ENCODE measurements at regions not wholly inside any gene's neighbourhood (a gene's known extent, or its start where the extent isn't known, plus 50 kb on each side); places are given as distances from the start of the nearest gene placed in this dataset.

DNA sequence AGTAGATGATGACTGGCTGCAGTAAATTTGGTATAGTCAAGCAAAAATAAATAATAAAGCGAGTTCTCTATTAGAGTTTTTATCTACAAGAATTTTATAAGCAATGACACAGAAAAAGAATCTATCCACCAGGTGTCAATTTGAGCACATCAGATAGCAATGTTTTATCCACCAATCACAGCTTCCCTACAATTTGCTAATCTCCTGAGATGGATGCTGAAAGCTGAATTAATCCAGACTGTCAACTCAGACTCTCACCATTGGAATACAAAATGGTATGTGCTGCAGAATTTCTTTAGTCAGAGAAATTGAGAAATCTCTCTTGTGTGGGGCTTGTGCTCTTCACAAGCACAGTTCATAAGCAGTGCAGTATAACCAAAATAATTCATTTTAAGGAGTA is 888.9 kb upstream of the GHITM start:
- Histone ChIP-seq H3K36me3 (replicated peaks; ENCODE audit: low read depth, low read length) (no peaks in the 10 kb centered on the region), H3K4me1 (ENCODE audit: low read length) (no peaks in the 10 kb centered on the region), H3K4me3 (ENCODE audit: low read length) (no peak overlapping the region), H4K20me1 (ENCODE audit: insufficient read depth, low read length) (no peaks in the 10 kb centered on the region), H3K9ac (ENCODE audit: low read length) (no peak overlapping the region), H3K27me3 (ENCODE audit: low read depth, low read length) (no peaks in the 10 kb centered on the region), H3K9me3 (ENCODE audit: insufficient read depth, low read length) (no peaks in the 10 kb centered on the region), H2AFZ (ENCODE audit: low read depth, low read length) (no peak overlapping the region), H3K79me2 (ENCODE audit: low read length) (no peaks in the 10 kb centered on the region), H3K4me2 (ENCODE audit: low read length) (no peak overlapping the region), H3K27ac (ENCODE audit: low read length) (no peak overlapping the region)
- no peak for TF ChIP-seq EZH2phosphoT487 (IDR thresholded peaks at IDR 0.05; ENCODE audit: low read depth)
- TF ChIP-seq, protein P1, sequence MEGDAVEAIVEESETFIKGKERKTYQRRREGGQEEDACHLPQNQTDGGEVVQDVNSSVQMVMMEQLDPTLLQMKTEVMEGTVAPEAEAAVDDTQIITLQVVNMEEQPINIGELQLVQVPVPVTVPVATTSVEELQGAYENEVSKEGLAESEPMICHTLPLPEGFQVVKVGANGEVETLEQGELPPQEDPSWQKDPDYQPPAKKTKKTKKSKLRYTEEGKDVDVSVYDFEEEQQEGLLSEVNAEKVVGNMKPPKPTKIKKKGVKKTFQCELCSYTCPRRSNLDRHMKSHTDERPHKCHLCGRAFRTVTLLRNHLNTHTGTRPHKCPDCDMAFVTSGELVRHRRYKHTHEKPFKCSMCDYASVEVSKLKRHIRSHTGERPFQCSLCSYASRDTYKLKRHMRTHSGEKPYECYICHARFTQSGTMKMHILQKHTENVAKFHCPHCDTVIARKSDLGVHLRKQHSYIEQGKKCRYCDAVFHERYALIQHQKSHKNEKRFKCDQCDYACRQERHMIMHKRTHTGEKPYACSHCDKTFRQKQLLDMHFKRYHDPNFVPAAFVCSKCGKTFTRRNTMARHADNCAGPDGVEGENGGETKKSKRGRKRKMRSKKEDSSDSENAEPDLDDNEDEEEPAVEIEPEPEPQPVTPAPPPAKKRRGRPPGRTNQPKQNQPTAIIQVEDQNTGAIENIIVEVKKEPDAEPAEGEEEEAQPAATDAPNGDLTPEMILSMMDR (IDR thresholded peaks at IDR 0.05; ENCODE audit: low read depth, low read length): no peak

DNA sequence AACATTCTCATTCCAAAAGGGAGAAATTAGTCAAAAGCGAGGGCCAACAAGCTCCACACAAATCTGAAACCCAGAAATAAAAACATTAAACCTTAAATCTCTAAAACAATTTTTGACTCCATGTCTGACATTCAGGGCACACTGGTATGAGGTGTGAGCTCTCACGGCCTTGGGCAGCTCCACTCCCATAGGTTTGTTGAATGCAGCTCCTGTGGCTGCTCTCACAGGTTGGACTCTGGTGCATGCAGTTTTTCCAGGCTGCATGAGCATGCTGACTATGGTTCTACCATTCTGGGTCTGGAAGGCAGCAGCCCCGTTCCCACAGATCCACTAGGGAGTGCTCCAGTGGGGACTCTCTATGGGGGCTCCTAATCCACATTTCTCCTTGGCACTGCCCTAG is 887.1 kb upstream of the GHITM start:
- H3K36me3 ChIP-seq (replicated peaks; ENCODE audit: low read depth, low read length): no peaks in the 10 kb centered on the region
- no peak overlapping the region for H3K9ac ChIP-seq (ENCODE audit: low read length)
- no peak for TF ChIP-seq EZH2phosphoT487 (IDR thresholded peaks at IDR 0.05; ENCODE audit: low read depth)
- TF ChIP-seq, protein P1 (IDR thresholded peaks at IDR 0.05; ENCODE audit: low read depth, low read length): no peak
- no peaks in the 10 kb centered on the region for H3K79me2 ChIP-seq (ENCODE audit: low read length)
- H2AFZ ChIP-seq (ENCODE audit: low read depth, low read length): no peak overlapping the region
- no peaks in the 10 kb centered on the region for H4K20me1 ChIP-seq (ENCODE audit: insufficient read depth, low read length)
- no peaks in the 10 kb centered on the region for H3K9me3 ChIP-seq (ENCODE audit: insufficient read depth, low read length)
- H3K4me3 ChIP-seq (ENCODE audit: low read length): no peak overlapping the region
- H3K4me2 ChIP-seq (ENCODE audit: low read length): no peak overlapping the region
- no peak overlapping the region for H3K27ac ChIP-seq (ENCODE audit: low read length)
- H3K4me1 ChIP-seq (ENCODE audit: low read length): no peaks in the 10 kb centered on the region
- no peaks in the 10 kb centered on the region for H3K27me3 ChIP-seq (ENCODE audit: low read depth, low read length)

DNA sequence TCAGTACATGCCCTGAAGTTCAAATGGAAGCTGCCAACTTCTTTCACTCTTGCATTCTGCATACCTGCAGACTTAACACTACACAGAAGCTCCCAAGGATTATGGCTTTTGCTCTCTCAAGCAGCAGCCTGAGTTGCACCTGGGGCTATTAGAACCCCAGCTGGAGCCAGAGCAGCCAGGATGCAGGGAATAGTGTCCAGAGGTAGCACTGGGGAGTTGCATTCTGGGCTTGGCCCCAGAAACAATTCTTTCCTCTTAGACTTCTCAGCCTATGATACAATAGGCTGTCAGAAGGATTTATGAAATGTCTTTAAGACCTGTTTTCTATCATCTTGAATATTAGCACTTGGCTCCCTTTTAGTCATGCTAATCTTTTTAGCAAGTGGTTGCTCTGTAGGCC is 886.7 kb upstream of the GHITM start:
- no peak overlapping the region for H3K27ac ChIP-seq (ENCODE audit: low read length)
- H3K4me2 ChIP-seq (ENCODE audit: low read length): no peak overlapping the region
- H2AFZ ChIP-seq (ENCODE audit: low read depth, low read length): no peak overlapping the region
- H3K4me1 ChIP-seq (ENCODE audit: low read length): no peaks in the 10 kb centered on the region
- no peaks in the 10 kb centered on the region for H3K79me2 ChIP-seq (ENCODE audit: low read length)
- H3K4me3 ChIP-seq (ENCODE audit: low read length): no peak overlapping the region
- H3K36me3 ChIP-seq (replicated peaks; ENCODE audit: low read depth, low read length): no peaks in the 10 kb centered on the region
- no peaks in the 10 kb centered on the region for H3K9me3 ChIP-seq (ENCODE audit: insufficient read depth, low read length)
- H3K9ac ChIP-seq (ENCODE audit: low read length): no peak overlapping the region
- TF ChIP-seq, protein P1 (IDR thresholded peaks at IDR 0.05; ENCODE audit: low read depth, low read length): no peak
- TF ChIP-seq EZH2phosphoT487 (IDR thresholded peaks at IDR 0.05; ENCODE audit: low read depth): no peak
- H3K27me3 ChIP-seq (ENCODE audit: low read depth, low read length): no peaks in the 10 kb centered on the region
- no peaks in the 10 kb centered on the region for H4K20me1 ChIP-seq (ENCODE audit: insufficient read depth, low read length)

DNA sequence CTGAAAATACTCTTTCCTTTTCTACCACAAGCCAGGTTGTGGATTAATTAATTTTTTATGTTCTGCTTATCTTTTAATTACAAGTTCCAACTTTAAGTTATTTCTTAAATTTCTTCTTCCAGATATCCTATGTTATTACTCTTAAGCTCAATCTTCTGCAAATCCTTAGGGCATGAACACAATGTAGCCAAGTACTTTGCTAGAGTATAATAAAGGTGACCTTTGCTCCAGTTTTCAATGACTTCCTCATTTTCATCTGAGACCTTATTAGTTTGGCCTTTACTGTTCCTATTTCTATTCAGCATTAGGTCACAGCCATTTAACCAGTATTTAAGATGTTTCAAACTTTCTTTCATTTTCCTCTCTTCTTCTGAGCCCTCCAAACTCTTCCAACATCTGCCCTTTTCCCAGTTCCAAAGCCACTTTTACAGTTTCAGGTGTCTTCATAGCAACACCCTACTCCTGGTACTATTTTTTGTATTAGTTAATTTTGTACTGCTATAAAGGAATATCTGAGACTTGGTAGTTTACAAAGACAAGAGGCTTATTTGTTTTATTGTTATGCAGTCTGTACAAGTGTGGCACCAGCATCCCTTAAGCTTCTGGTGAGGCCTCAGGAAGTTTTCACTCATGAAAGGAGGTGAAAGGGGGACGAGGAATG is 886.2 kb upstream of the GHITM start:
- Histone ChIP-seq H3K9me3 (ENCODE audit: insufficient read depth, low read length) (no peaks in the 10 kb centered on the region), H3K36me3 (replicated peaks; ENCODE audit: low read depth, low read length) (no peaks in the 10 kb centered on the region)

More for the DNA sequence above, 886.2 kb upstream of the GHITM start:
- Histone ChIP-seq H3K79me2 (ENCODE audit: low read length) (no peaks in the 10 kb centered on the region), H4K20me1 (ENCODE audit: insufficient read depth, low read length) (no peaks in the 10 kb centered on the region), H2AFZ (ENCODE audit: low read depth, low read length) (no peak overlapping the region), H3K27me3 (ENCODE audit: low read depth, low read length) (no peaks in the 10 kb centered on the region), H3K27ac (ENCODE audit: low read length) (no peak overlapping the region), H3K4me1 (ENCODE audit: low read length) (no peaks in the 10 kb centered on the region), H3K4me2 (ENCODE audit: low read length) (no peak overlapping the region), H3K9ac (ENCODE audit: low read length) (no peak overlapping the region), H3K4me3 (ENCODE audit: low read length) (no peak overlapping the region)
- TF ChIP-seq, protein P1 (IDR thresholded peaks at IDR 0.05; ENCODE audit: low read depth, low read length): no peak
- TF ChIP-seq EZH2phosphoT487 (IDR thresholded peaks at IDR 0.05; ENCODE audit: low read depth): no peak
